SU-DHL-6 (cell line): ENCODE measurements at regions not wholly inside any gene's neighbourhood (a gene's known extent, or its start where the extent isn't known, plus 50 kb on each side); places are given as distances from the start of the nearest gene placed in this dataset.
"Not testable (repeated sequence)": the region's sequence is repeated elsewhere in the genome, so short reads cannot be mapped to it uniquely, and the experiment has no call there.

ENCODE experiments used
- H2AFZ ChIP-seq: fragments of 200-600 bp; sonication (generic); 2 replicates; pipeline ENCODE4 v1.6.1; 2014; ENCODE audit warnings: low read depth, mild to moderate bottlenecking, moderate library complexity, mixed read lengths, antibody characterized with exemption, low read length; ENCODE audit not compliant: severe bottlenecking
- H3F3A ChIP-seq: fragments of 200-600 bp; shearing (Covaris generic); 2 replicates; pipeline ENCODE4 v1.6.0; 2016; ENCODE audit warnings: antibody characterized with exemption, mild to moderate bottlenecking; ENCODE audit not compliant: insufficient read depth
- H3K27ac ChIP-seq: fragments of 200-600 bp; sonication (generic); 2 replicates; pipeline ENCODE4 v1.5.1; 2016; ENCODE audit warnings: low read depth, mild to moderate bottlenecking, low read length, moderate library complexity, mixed read lengths
- H3K27me3 ChIP-seq: fragments of 200-600 bp; sonication (generic), shearing (Covaris generic); 2 replicates; pipeline ENCODE4 v1.6.0; 2014; ENCODE audit warnings: mild to moderate bottlenecking, low read length
- H3K36me3 ChIP-seq: fragments of 200-600 bp; sonication (generic); 2 replicates; pipeline ENCODE4 v1.6.1; 2014; ENCODE audit warnings: mild to moderate bottlenecking, low read length, mixed read lengths
- H3K4me2 ChIP-seq: fragments of 300-600, 200-600 bp; shearing (Covaris generic), sonication (generic); 2 replicates; pipeline ENCODE4 v1.6.0; 2014; ENCODE audit warnings: low read length, low read depth, mild to moderate bottlenecking; ENCODE audit not compliant: poor library complexity, severe bottlenecking
- H3K4me3 ChIP-seq: fragments of 200-600 bp; sonication (generic); 2 replicates; pipeline ENCODE4 v1.5.1; 2014; ENCODE audit warnings: antibody characterized with exemption, low read length, mild to moderate bottlenecking, mixed read lengths; ENCODE audit not compliant: insufficient read depth, poor library complexity, severe bottlenecking
- H3K79me2 ChIP-seq: fragments of 200-600 bp; sonication (generic); 2 replicates; pipeline ENCODE4 v1.6.1; 2014; ENCODE audit warnings: mild to moderate bottlenecking, low read length, moderate library complexity; ENCODE audit not compliant: insufficient read depth
- H3K9ac ChIP-seq: fragments of 200-600 bp; sonication (generic); 2 replicates; pipeline ENCODE4 v1.7.0; 2014; ENCODE audit warnings: mild to moderate bottlenecking, low read length
- H3K9me2 ChIP-seq: fragments of 200-600 bp; sonication (generic); replicated peaks from 2 replicates; pipeline ENCODE4 v1.6.1; 2014; ENCODE audit warnings: low read length; ENCODE audit not compliant: insufficient read depth
- H3K9me3 ChIP-seq: fragments of 200-600 bp; sonication (generic); 2 replicates; pipeline ENCODE4 v1.6.1; 2014; ENCODE audit warnings: low read length, mixed read lengths; ENCODE audit not compliant: insufficient read depth
- H4K20me1 ChIP-seq: fragments of 200-600 bp; sonication (generic); 2 replicates; pipeline ENCODE4 v1.6.1; 2014; ENCODE audit warnings: low read depth, mild to moderate bottlenecking, antibody characterized with exemption, low read length, moderate library complexity, mixed read lengths
- CTCF ChIP-seq: fragments of 200-600 bp; sonication (generic); IDR thresholded peaks from one replicate; pipeline ENCODE4 v1.5.1; 2017; ENCODE audit warnings: antibody characterized with exemption, mild to moderate bottlenecking, low read length, moderate library complexity; ENCODE audit not compliant: insufficient read depth, poor library complexity, severe bottlenecking
- EZH2phosphoT487 ChIP-seq: fragments of 200-600 bp; sonication (generic), shearing (Covaris generic); conservative IDR thresholded peaks from 2 replicates; pipeline ENCODE4 v1.6.1; 2018; ENCODE audit warnings: mild to moderate bottlenecking, antibody characterized with exemption, low read length, moderate library complexity, mixed read lengths

DNA sequence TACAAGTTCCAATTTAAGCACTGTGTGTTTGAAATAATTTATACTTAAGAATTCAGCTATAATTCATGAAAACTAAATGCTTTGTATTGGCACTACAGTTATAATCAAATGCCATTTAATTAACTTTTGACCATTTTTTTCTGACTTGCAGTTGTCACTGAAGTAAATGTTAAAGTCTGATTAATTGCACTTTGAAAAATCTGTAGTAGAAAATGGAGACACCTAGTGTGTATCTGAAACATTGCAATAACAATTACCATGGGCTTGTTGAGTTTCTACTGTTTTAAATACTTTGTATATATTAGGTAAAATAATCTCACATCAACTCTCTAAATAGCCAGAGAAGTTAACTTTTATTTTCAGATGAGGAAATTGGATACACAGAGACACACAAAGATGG, 458.6 kb upstream of the FSIP2 start:
- Histone ChIP-seq H4K20me1 (no peaks in the 10 kb centered on the region; the same call in 1 of the 2 replicates), H3K9me2 (no peaks in the 10 kb centered on the region), H3K9me3 (no peaks in the 10 kb centered on the region), H3K36me3 (no peaks in the 10 kb centered on the region), H3K27me3 (no peaks in the 10 kb centered on the region), H3F3A (no peaks in the 10 kb centered on the region), H3K79me2 (no peaks in the 10 kb centered on the region), H3K9ac (no peak overlapping the region), H3K4me2 (no peak overlapping the region), H3K27ac (no peak overlapping the region), H2AFZ (peak overlapping the region; percentile 26), H3K4me3 (no peak overlapping the region)
- TF ChIP-seq EZH2phosphoT487 (no peak), CTCF (peak; percentile 37)

DNA sequence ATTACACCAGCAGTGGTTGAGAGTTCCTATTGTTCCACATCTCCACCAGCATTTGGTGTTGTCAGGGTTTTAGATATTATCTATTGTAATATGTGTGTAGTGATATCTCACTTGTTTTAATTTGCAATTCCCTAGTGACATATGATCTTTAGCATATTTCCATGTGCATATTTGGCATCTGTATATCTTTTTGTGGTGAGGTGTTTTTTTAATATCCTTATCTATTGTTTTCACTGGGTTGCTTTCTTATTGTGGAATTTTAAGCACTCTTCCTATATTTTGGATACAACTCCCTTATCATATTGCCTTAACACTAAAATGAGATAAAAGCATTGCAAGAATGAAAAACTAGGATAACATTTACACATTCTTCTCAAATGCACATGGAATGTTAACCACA, 453.9 kb upstream of the FSIP2 start:
- Histone ChIP-seq H3K9me3 (no peaks in the 10 kb centered on the region), H3K36me3 (no peaks in the 10 kb centered on the region), H3K4me3 (no peak overlapping the region), H3F3A (no peaks in the 10 kb centered on the region), H2AFZ (no peak overlapping the region), H3K9ac (no peak overlapping the region), H3K27me3 (no peaks in the 10 kb centered on the region), H3K79me2 (no peaks in the 10 kb centered on the region), H3K4me2 (no peak overlapping the region), H3K9me2 (no peaks in the 10 kb centered on the region), H3K27ac (no peak overlapping the region), H4K20me1 (no peaks in the 10 kb centered on the region; the same call in 1 of the 2 replicates)
- TF ChIP-seq CTCF (no peak), EZH2phosphoT487 (no peak)

GRCh38 chr2:185290012-185290411, 448.6 kb upstream of the FSIP2 start:
- not testable (repeated sequence) for H3K9me3 ChIP-seq, H4K20me1 ChIP-seq, H3K9me2 ChIP-seq, H2AFZ ChIP-seq, H3K27ac ChIP-seq, H3K27me3 ChIP-seq, H3K79me2 ChIP-seq, H3F3A ChIP-seq, H3K4me2 ChIP-seq, H3K4me3 ChIP-seq, H3K9ac ChIP-seq, H3K36me3 ChIP-seq

DNA sequence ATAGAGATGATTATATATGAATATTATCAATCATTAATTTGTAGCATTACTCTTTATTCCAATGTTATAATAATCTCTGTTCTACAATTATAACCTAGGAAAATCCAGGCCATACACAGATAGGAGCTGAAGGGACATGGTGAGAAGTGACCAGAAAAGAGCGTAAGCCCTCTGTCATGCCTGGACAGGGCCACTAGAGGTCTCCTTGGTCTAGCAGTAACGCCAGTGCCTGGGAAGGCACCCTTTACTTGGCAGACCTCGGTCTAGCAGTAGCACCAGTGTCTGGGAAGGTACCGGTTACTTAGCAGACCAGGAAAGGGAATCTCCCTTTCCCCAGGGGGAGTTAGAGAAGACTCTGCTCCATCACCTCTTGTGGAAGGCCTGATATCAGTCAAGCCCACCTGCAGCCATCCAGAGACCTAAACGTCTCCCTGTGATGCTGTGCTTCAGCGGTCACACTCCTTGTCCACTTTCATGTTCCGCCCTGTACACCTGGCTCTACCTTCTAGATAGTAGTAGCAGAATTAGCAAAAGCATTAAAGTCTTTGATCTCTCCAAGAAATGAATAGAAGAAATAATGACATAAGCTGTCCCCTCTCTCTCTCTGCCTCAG, 447.5 kb upstream of the FSIP2 start:
- Histone ChIP-seq H3K36me3 (no peaks in the 10 kb centered on the region), H2AFZ (no peak overlapping the region), H3K4me2 (no peak overlapping the region), H3K9me3 (no peaks in the 10 kb centered on the region), H4K20me1 (no peaks in the 10 kb centered on the region), H3K9me2 (no peaks in the 10 kb centered on the region), H3K79me2 (no peaks in the 10 kb centered on the region), H3F3A (no peaks in the 10 kb centered on the region), H3K9ac (no peak overlapping the region), H3K27me3 (no peaks in the 10 kb centered on the region), H3K27ac (no peak overlapping the region), H3K4me3 (no peak overlapping the region)
- TF ChIP-seq CTCF: peak; percentile 52
- no peak for TF ChIP-seq EZH2phosphoT487
